Gastrocnemius medialis (tissue), 4 donors: ENCODE measurements at regions not wholly inside any gene's neighbourhood (a gene's known extent, or its start where the extent isn't known, plus 50 kb on each side); places are given as distances from the start of the nearest gene placed in this dataset.

Experiments
- POLR2A ChIP-seq, 2 donors: fragments of 450-650 bp; IDR thresholded peaks; one replicate each; pipeline ENCODE4 v1.6.1; 2017; ENCODE audit warnings: antibody characterized with exemption in 2 of 2, mild to moderate bottlenecking in 2 of 2, moderate library complexity in 2 of 2
- TF ChIP-seq, protein P1 (sequence below), 5 experiments: fragments of 450-650 bp in 3 of 5; fragments of 200-600 bp in 2 of 5; sonication (generic) in 2 of 5; IDR thresholded peaks in 4 of 5; conservative IDR thresholded peaks in 1 of 5; 1 replicate in 4 of 5; 2 replicates in 1 of 5; pipeline ENCODE4 v1.5.1; 2016 to 2019; ENCODE audit warnings: antibody characterized with exemption in 5 of 5, mild to moderate bottlenecking in 3 of 5, moderate library complexity in 3 of 5

- no peak for TF ChIP-seq POLR2A (IDR thresholded peaks at IDR 0.05)
- TF ChIP-seq, protein P1, sequence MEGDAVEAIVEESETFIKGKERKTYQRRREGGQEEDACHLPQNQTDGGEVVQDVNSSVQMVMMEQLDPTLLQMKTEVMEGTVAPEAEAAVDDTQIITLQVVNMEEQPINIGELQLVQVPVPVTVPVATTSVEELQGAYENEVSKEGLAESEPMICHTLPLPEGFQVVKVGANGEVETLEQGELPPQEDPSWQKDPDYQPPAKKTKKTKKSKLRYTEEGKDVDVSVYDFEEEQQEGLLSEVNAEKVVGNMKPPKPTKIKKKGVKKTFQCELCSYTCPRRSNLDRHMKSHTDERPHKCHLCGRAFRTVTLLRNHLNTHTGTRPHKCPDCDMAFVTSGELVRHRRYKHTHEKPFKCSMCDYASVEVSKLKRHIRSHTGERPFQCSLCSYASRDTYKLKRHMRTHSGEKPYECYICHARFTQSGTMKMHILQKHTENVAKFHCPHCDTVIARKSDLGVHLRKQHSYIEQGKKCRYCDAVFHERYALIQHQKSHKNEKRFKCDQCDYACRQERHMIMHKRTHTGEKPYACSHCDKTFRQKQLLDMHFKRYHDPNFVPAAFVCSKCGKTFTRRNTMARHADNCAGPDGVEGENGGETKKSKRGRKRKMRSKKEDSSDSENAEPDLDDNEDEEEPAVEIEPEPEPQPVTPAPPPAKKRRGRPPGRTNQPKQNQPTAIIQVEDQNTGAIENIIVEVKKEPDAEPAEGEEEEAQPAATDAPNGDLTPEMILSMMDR (IDR thresholded peaks at IDR 0.05 in 4 of 5, conservative IDR thresholded peaks at IDR 0.05 in 1 of 5): no peak
These were observed 60.0 kb upstream of the NUP160 start for GRCh38 chr11:47908198-47908597.
